D721Med (cell line): ENCODE measurements at regions not wholly inside any gene's neighbourhood (a gene's known extent, or its start where the extent isn't known, plus 50 kb on each side); places are given as distances from the start of the nearest gene placed in this dataset.

Experiments used
- DNase-seq: peaks from one replicate; pipeline ENCODE4 v3.0.0; 2011; ENCODE audit warnings: low spot score; ENCODE audit not compliant: insufficient read length
- FAIRE-seq: peaks from 2 replicates; lab custom pipeline; 2011; peaks lifted over from hg19 to GRCh38; lab: Jason Lieb, UNC
- CTCF ChIP-seq: IDR thresholded peaks from 2 replicates; pipeline ENCODE4 v1.5.1; 2012; ENCODE audit warnings: mild to moderate bottlenecking, control low read depth; ENCODE audit not compliant: insufficient read depth; ENCODE audit errors: missing control alignments

DNA sequence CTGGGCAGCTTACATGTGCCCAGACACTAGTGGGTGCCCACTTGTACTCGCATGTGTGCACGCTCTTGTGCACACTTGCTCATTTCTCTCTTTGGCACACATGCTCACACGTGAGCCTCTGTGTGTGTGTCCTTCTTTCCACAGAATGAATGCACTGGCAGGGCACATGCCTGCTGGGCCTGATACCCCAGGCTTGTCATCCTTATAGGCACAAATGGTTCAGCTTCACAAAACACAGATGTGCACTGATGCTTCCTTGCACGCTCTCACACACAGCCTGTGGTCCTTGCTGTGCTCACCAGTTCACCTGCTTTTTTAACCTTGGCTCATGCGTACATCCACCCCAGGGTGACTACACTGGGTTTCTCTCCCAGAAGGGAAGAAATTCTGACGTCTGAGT lies 174.8 kb downstream of the BUD13 start:
- DNase-seq = no peak
- TF ChIP-seq CTCF = no peak
- FAIRE-seq = no peak

DNA sequence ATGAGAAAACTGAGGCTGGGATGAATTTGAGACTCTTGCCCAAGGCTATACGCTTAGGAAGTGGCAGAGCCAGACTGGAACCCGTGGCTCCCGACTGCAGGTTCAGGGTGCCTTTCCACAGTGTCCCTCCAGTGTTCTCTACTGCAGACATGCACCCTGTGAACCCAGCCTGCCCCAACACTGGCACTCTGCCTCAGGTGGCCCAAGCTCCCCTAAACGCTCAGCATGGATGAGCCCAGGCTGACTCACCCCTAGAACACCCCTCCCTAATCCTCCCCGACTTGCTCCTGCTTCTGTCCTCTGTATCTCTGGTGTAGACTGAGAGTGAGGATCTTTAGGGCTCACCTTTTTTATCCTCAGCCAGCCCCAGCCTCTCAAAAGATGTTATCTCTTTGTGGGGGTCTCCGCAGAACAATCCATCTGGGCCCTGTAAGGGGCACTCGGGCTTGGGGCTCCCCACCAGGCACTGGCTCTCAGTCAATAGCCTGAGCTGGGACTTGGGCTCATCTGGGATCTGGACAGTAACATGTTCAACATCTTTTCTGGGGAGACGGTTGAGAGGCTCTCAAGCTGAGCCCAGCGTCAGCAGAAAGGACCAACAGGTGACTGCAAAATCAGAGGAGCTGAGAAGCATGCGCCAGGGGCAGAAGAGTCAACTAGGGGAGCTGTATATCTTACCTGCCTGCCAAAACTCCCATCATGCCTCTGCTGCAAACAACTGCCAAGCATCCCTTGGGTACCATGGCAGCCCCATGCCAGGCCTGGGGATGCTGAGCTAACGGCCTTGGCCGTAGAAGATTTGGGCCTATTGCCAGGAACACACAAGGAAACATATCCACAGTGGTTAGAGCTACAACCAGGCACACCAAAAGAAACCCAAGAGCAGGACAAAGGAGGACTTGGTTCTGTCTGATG lies 176.2 kb downstream of the BUD13 start:
- no peak for TF ChIP-seq CTCF
- FAIRE-seq (no peak), DNase-seq (no peak)

DNA sequence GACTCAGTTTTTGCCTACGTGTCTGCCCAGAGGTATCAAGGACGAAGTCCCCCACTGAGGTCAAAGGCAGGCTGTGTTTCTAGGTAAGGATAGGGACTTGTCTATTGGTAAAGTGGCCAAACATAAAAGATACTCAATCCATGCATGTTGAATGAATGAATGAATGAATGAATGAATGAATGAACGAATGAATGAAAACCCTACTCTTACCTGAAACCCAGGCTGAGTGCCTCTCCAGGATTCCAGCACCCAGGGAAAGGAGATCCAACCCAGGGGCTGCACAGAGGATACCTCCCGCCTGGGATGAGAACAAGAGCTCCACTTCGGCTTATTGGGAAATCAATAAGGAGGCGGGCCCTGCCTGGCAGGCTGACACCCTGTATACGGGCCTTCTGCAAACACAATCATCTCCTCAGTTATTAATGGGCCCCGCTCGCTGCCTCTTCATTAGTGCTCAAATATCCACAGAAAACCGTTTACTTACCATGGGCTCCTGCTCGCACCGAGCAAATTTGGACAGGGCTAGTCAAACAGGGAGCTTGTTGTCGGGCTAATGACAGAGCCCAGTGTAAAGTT lies 177.4 kb downstream of the BUD13 start:
- no peak for TF ChIP-seq CTCF
- DNase-seq = no peak
- no peak for FAIRE-seq

- no peak for TF ChIP-seq CTCF
- DNase-seq = no peak
- no peak for FAIRE-seq
Observed at GRCh38 chr11:116590844-116591570, 181.8 kb downstream of the BUD13 start.

DNA sequence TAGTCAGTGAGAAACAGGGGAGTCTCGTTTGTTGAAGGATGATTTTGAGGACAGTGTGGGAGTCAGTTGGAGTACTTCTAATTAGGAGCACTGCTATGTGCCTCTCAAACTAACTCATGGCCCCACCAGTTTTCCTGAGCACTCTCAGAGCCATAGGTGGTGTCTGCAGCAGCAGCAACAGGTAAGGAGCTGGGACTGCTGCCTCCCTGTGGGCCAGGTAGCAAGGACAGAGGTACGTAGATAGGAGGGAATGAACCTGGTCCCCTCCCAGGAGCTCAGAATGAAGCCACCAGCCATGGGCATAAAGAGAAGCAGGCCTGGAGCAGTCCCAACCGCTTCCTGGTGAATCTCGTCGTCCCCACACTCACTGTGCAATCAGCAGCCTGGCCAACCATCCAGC lies 183.4 kb downstream of the BUD13 start:
- DNase-seq (no peak), FAIRE-seq (no peak)
- no peak for TF ChIP-seq CTCF

GRCh38 chr11:116586392-116586791 lies 186.4 kb downstream of the BUD13 start:
- DNase-seq = no peak
- FAIRE-seq = no peak
- TF ChIP-seq CTCF = no peak

GRCh38 chr11:116582571-116582970 lies 190.2 kb downstream of the BUD13 start:
- FAIRE-seq (no peak), DNase-seq (no peak)
- TF ChIP-seq CTCF = no peak
